GM18907 (cell line): ENCODE measurements at regions not wholly inside any gene's neighbourhood (a gene's known extent, or its start where the extent isn't known, plus 50 kb on each side); places are given as distances from the start of the nearest gene placed in this dataset.

ENCODE experiments used
- ATAC-seq: cut with Tn5 transposase; IDR thresholded peaks from one replicate; pipeline ENCODE4 v1.9.1; 2021; ENCODE audit warnings: mild to moderate bottlenecking, moderate library complexity; ENCODE audit not compliant: unreplicated experiment

DNA sequence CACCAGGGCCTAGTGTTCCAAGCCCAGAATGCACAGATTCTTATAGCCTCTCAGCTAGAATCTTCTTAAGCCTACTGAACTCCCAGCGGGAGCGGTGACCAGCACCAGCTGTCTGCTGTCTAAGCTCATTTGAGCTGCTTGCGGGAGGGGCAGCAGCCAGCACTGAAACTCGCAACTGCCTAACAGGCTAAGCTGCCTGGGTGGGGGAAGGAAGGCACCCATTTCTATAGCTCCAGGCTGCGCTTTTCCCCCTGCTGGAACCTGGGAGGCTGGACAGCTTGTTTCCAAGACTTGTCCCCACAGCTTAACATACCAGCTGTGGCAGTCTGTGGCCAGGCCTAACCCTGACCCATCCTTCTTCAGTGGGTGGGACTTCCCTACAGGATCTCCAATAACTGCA, 512.9 kb downstream of the EFNA5 start:
- no peak for ATAC-seq

GRCh38 chr5:107155707-107156106, 515.0 kb downstream of the EFNA5 start:
- ATAC-seq, result no peak

DNA sequence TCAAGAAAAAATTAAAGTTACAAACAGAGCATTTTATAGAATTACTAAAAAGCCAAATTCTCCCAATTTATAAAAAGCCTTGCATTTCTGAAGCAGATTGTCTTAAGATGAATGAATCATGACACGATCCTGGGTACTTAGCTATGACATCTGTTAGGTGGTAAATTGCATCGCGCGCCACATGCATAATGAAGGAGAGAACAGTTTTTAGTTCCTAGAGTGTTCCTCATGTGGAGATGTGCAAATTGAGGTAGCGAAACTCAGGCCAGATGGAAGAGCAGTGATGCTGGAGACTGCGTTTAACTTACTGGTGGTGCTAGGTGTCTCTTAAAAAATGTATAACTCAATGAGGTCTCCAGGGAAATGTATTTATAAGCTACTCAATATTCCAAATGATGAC, 516.1 kb downstream of the EFNA5 start:
- no peak for ATAC-seq

- no peak for ATAC-seq
Observed at GRCh38 chr5:107153283-107153682, 517.5 kb downstream of the EFNA5 start.

GRCh38 chr5:107149243-107150005, 521.3 kb downstream of the EFNA5 start:
- ATAC-seq, result peak; percentile 96

- peak; percentile 47 for ATAC-seq
Observed at GRCh38 chr5:107147589-107147988, 523.1 kb downstream of the EFNA5 start.

- no peak for ATAC-seq
Observed at GRCh38 chr5:107146901-107147300, 523.8 kb downstream of the EFNA5 start.

DNA sequence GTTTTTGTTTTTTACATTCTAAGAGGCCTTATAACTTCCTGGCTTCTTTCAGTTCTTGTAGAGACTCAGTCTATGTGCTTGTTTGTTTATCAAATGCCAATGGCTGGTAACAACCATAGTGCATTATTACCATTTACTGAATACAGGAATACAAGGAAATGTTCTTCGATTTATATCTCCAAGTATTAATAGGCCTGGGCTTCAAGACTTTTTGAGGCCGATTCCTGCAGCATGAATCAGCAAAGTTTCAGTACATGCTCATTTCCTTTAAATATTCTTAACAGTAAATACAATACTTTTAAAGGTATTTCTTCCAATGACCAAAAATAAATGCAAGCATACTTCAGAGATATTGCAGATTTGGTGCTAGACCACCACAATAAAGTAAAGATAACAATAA, 535.3 kb downstream of the EFNA5 start:
- no peak for ATAC-seq

DNA sequence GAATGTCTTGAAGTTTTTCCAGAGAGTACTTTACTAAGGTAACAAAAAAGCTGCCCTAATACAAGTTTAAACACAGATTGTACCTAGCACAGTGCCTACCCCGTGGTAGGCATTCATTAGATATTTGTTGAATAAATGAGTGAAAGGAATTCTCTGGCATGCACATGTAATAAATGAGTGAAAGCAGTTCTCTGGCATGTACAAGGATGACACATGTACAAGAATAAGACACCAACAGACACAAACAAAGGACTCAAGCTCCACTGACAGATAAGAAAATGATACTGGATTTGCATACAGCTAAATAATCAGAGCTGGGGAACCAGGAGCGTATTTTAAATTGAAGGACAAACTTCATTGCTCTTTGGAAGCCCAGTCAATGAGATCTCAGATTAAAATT, 535.8 kb downstream of the EFNA5 start:
- no peak for ATAC-seq

- ATAC-seq, result no peak
Observed at GRCh38 chr5:107129051-107129450, 541.7 kb downstream of the EFNA5 start.

DNA sequence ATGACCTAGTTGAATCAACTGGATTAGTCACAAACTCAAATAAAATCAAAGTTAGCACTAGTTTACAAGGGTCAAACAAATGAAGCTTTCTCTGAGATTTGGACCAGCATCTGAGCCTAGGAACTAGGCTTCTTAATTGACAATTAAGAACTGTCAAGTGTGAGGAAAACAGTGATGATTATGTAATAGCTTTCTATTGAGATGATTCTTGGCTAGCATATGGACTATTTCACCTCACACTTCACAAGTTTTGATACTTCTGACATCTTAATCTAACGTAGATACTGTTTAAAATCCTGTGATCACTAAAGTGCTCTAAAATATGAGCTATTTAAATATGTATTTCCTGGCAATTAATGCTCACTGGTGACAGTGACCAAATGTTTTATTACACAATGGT, 542.9 kb downstream of the EFNA5 start:
- no peak for ATAC-seq

GRCh38 chr5:107126341-107126740, 544.4 kb downstream of the EFNA5 start:
- no peak for ATAC-seq

DNA sequence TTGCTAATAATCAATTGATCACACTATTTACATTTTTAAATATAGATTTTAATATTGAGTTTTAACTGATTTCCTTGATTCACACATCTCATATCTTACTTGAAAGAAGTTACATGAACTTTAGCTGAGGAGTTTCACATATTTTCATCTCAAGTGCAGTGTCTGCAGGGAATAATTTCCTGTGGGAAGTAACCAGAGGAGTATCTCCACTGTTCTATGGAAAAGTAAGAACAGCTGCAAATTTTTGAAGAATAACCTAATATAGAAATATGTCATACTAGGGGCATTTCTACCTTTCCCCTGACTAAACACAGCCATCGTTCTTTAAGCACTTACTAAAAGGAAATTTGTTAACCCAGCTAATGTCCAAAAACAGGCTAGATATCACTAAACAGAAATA, 546.4 kb downstream of the EFNA5 start:
- ATAC-seq, result no peak

- no peak for ATAC-seq
Observed at GRCh38 chr5:107123014-107123413, 547.7 kb downstream of the EFNA5 start.

- ATAC-seq, result no peak
Observed at GRCh38 chr5:107121793-107122519, 548.8 kb downstream of the EFNA5 start.

- ATAC-seq, result no peak
Observed at GRCh38 chr5:107119656-107120055, 551.1 kb downstream of the EFNA5 start.

- ATAC-seq, result no peak
Observed at GRCh38 chr5:107118184-107119019, 552.3 kb downstream of the EFNA5 start.

GRCh38 chr5:107112216-107112615, 558.5 kb downstream of the EFNA5 start:
- no peak for ATAC-seq

DNA sequence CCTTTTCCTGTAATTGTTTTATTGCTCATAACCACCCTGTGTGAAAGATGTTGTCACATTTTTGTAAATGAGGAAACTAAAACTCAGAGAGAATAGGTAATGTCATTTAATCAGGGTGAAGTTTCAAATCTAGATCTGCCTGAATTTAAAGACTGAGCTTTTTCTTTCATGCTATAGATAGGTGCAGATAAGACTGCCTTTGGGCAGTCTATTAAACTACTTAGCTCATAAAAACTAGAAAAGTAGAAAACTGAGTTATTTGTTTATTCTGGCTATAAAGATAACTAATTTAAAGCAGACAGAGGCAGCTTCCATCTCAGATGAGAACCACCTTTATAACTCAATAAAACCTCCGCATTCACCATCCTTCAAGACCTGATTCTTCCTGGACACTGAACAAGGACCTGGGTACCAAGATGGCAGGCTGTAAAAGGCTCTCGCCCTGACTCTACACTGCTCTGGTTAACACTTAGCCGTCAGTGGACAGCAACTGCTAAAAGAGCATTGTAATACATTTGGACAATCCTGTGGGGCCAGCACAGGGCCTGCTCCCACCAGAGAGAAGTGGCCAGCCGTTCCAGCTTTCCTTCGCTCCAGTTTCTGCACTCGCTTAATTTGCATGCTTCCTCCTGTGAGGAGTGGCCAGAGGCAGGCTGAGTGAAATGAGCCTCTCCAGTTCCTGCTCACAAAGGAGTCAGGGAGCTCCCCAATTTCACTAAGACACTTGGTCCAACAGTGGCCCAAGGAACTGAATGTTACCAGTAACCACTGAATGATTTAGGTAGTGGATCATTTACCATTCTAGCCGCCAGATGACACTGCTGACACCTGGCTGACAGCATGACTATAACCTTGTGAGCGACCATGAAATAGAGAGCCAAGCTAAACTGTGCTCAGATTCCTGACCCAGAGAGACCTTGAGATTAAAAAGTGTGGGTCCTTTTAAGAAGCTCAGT, 566.4 kb downstream of the EFNA5 start:
- ATAC-seq, result peak; percentile 90

- no peak for ATAC-seq
Observed at GRCh38 chr5:107103522-107103921, 567.2 kb downstream of the EFNA5 start.
